ENCODE measurements at regions not wholly inside any gene's neighbourhood (a gene's known extent, or its start where the extent isn't known, plus 50 kb on each side); places are given as distances from the start of the nearest gene placed in this dataset.

DNA sequence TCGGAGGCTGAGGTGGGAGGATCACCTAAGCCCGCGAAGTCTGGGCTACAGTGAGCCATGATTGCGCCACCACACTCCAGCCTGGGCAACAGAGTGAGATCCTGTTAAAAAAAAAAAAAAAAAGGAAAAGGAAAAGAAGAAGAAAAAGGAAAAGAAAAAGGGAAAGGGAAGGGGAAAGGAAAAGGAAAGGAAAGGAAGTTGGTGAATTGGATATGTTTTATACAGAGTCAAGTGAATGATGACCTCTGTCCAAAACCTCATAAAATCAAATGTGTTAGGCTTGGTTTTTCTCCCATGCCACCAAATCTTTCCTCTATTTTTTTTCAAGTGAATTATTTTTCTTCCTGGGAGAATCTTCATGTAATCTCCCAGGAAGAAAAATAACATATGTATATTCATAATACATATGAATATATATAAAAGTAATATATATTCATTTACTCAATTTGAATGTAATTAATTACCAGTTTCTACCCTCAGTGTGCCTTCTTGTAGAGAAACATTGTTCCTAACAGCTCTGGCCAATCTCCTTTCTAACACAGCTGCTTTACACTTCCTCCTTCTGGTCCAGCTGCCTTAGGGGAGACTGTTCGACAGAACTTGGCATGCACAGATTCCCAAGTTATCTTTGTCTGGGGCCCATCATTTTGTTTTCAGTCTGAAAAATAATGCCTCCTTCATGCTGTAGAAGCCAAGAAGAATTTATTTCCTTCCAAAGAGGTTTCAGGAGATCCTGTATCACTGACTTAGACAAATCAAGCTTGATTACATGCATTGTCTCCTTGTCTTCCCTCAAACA, 111.9 kb downstream of the CCDC34 start:
- Histone ChIP-seq H3K9me3 (no peaks in the 10 kb centered on the region), H3K27ac (no peak overlapping the region), H3K4me1 (peaks cover 4% of the 10 kb centered on the region), H3K4me3 (no peak overlapping the region), H3K36me3 (no peaks in the 10 kb centered on the region), H3K27me3 (no peaks in the 10 kb centered on the region)
- WGBS, result 79% methylated on average over 5 of the region's 5 CpGs
- DNase-seq (ENCODE audit: low spot score in 2 of 2), result no peak
- TF ChIP-seq POLR2AphosphoS5 (IDR thresholded peaks at IDR 0.05) (no peak), EP300 (IDR thresholded peaks at IDR 0.05) (no peak), POLR2A (IDR thresholded peaks at IDR 0.05) (no peak)
- TF ChIP-seq, protein P1, sequence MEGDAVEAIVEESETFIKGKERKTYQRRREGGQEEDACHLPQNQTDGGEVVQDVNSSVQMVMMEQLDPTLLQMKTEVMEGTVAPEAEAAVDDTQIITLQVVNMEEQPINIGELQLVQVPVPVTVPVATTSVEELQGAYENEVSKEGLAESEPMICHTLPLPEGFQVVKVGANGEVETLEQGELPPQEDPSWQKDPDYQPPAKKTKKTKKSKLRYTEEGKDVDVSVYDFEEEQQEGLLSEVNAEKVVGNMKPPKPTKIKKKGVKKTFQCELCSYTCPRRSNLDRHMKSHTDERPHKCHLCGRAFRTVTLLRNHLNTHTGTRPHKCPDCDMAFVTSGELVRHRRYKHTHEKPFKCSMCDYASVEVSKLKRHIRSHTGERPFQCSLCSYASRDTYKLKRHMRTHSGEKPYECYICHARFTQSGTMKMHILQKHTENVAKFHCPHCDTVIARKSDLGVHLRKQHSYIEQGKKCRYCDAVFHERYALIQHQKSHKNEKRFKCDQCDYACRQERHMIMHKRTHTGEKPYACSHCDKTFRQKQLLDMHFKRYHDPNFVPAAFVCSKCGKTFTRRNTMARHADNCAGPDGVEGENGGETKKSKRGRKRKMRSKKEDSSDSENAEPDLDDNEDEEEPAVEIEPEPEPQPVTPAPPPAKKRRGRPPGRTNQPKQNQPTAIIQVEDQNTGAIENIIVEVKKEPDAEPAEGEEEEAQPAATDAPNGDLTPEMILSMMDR (IDR thresholded peaks at IDR 0.05), result no peak

DNA sequence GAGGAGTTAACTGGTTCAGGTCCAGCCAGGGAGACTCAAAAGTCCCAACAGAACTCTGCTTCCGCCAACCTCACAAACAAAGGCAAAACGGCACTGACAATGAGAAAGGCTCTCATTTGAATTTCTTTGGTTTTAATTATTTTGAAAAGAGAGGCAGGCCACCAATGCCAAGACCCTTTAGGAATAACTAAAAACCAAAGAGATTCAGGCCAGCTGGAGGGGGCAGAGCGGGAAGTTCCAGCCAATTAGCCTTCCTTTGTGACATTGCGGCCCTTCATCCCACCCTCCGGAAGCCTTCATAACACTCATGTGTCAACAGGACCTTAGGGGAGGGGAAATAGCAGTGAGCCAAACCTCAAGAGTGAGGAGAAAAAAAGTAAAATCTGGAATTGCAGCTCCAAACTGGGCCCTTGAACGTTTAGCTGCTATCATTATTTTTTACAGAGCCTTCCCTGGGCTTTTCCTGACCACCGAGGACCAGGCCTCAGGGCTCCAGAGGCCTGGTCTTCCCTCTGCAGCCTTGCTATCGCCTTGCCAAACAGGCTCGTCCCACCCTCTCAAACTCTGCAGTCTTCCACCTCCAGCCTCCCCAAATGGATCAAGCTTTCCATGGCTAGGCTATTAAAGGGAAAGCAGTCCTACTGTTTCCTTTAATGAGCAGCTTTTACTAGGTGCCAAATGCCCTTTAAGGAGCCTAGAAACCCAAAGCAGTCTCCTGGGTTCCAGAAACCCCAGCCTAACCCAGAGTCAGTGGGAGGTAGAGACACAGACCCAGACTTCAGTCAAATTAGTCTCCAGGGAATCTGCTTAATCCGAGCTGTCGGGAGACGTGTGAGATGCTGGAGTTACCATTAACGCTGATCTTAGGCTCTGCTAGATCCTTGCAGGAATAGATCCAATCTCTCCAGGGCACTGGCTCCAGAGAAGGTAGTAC, 114.2 kb downstream of the CCDC34 start:
- TF ChIP-seq POLR2A (IDR thresholded peaks at IDR 0.05) (no peak), EP300 (IDR thresholded peaks at IDR 0.05) (no peak), POLR2AphosphoS5 (IDR thresholded peaks at IDR 0.05) (no peak)
- TF ChIP-seq, protein P1 (IDR thresholded peaks at IDR 0.05), result no peak

DNA sequence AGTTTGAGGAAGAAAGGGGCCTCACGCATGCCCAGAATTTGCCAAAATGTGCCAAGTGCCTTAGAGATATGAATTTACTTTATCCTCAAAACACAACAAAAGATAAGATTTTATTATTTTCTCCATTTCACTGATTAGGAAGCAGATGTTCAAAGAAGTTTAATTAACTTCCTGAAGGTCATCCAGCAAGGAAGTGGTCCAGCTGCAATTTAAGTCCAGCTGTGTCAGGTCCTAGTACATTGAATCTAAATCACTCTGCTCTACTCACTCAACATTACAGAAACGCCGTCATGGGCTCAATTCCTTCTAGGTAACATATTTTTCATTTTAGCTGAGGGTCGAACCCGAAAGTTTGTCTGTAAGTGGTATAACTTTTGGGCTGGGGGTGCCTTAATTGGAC, 115.4 kb downstream of the CCDC34 start:
- no peak for DNase-seq (ENCODE audit: low spot score in 2 of 2)
- no peak overlapping the region for H3K27ac ChIP-seq
- no peaks in the 10 kb centered on the region for H3K9me3 ChIP-seq
- WGBS, result 89% methylated on average over 5 of the region's 5 CpGs
- H3K4me3 ChIP-seq, result no peak overlapping the region
- H3K27me3 ChIP-seq, result no peaks in the 10 kb centered on the region
- H3K4me1 ChIP-seq, result peaks cover 4% of the 10 kb centered on the region
- TF ChIP-seq, protein P1 (IDR thresholded peaks at IDR 0.05), result no peak
- no peak for TF ChIP-seq POLR2A (IDR thresholded peaks at IDR 0.05)
- TF ChIP-seq EP300 (IDR thresholded peaks at IDR 0.05), result no peak
- no peak for TF ChIP-seq POLR2AphosphoS5 (IDR thresholded peaks at IDR 0.05)
- no peaks in the 10 kb centered on the region for H3K36me3 ChIP-seq

More for the DNA sequence above, 114.2 kb downstream of the CCDC34 start:
- DNase-seq (ENCODE audit: low spot score in 2 of 2), result no peak
- WGBS, result 71% methylated on average over 13 of the region's 13 CpGs
- Histone ChIP-seq H3K27ac (peak overlapping the region; percentile 1), H3K27me3 (no peaks in the 10 kb centered on the region), H3K9me3 (no peaks in the 10 kb centered on the region), H3K36me3 (no peaks in the 10 kb centered on the region), H3K4me3 (no peak overlapping the region), H3K4me1 (peaks cover 4% of the 10 kb centered on the region)

DNA sequence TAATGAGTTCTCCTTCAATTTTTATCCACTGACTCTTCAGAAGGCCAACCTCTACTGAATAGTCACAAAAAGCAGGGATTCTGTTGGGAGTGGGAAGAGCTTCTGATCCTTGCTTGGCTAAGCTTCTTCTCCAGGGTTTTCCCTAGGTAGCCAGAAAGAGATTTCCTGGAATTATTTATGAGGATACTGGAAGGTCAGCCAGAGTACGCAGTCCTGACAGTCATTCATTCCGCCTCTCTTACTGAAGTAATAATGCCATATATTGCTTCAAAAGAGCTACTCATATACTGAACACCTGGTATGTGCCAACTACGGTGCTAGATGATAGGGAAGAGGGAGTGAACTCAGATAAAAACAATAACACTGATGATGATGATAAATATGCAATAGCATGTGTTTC, 116.1 kb downstream of the CCDC34 start:
- H3K27me3 ChIP-seq, result no peaks in the 10 kb centered on the region
- no peaks in the 10 kb centered on the region for H3K9me3 ChIP-seq
- H3K27ac ChIP-seq, result no peak overlapping the region
- 53% methylated on average over 3 of the region's 3 CpGs for WGBS
- no peaks in the 10 kb centered on the region for H3K36me3 ChIP-seq
- no peak overlapping the region for H3K4me3 ChIP-seq
- H3K4me1 ChIP-seq, result peaks cover 6% of the 10 kb centered on the region
- DNase-seq (ENCODE audit: low spot score in 2 of 2), result no peak
- TF ChIP-seq EP300 (IDR thresholded peaks at IDR 0.05), result no peak

DNA sequence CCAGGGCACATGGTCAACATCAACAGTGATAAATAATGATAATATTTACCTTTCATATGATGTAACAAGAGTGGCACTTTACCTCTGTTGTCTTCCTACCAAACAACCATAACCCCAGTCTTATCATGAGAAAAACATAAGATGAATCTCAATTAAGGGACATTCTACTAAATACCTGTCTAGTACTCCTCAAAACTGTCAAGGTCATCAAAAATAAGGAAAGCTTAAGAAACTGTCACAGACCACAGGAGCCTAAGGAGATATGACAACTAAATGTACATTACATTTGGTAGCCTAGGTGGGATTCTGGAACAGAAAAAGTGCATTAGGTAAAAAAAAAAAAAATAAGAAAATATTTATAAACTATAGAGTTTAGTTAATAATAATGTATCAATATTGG, 118.1 kb downstream of the CCDC34 start:
- Histone ChIP-seq H3K9me3 (no peaks in the 10 kb centered on the region), H3K36me3 (no peaks in the 10 kb centered on the region), H3K27ac (no peak overlapping the region), H3K4me1 (peaks cover 8% of the 10 kb centered on the region), H3K27me3 (no peaks in the 10 kb centered on the region), H3K4me3 (no peak overlapping the region)
- no peak for DNase-seq (ENCODE audit: low spot score in 2 of 2)
- TF ChIP-seq, protein P1 (IDR thresholded peaks at IDR 0.05), result no peak
- no peak for TF ChIP-seq POLR2AphosphoS5 (IDR thresholded peaks at IDR 0.05)
- TF ChIP-seq EP300 (IDR thresholded peaks at IDR 0.05), result no peak
- no peak for TF ChIP-seq POLR2A (IDR thresholded peaks at IDR 0.05)

Data from suprapubic skin (tissue), 4 donors.